HEK293T (cell line): ENCODE measurements at regions not wholly inside any gene's neighbourhood (a gene's known extent, or its start where the extent isn't known, plus 50 kb on each side); places are given as distances from the start of the nearest gene placed in this dataset.

Source experiments
- CTCF ChIA-PET: fragments of 350-600 bp; formaldehyde crosslinking; extraction: SDS; loops from one replicate; lab custom pipeline; 2021; ENCODE audit warnings: antibody characterized with exemption, inconsistent platforms; lab: Yijun Ruan, JAX
- POLR2A ChIA-PET: fragments of 350-600 bp; formaldehyde crosslinking; extraction: SDS; loops from one replicate; lab custom pipeline; 2020; ENCODE audit warnings: antibody characterized with exemption, inconsistent platforms; lab: Yijun Ruan, JAX
- DNase-seq: peaks from one replicate; pipeline ENCODE4 v3.0.0; 2012; ENCODE audit warnings: mixed read lengths; ENCODE audit errors: extremely low spot score
- ARNT ChIP-seq: fragments of 450-650 bp; IDR thresholded peaks from 2 replicates; pipeline ENCODE4 v1.6.1; 2017; ENCODE audit warnings: mild to moderate bottlenecking
- BHLHE40 ChIP-seq: fragments of 450-650 bp; IDR thresholded peaks from 2 replicates; pipeline ENCODE4 v1.6.1; 2016; ENCODE audit warnings: mild to moderate bottlenecking, moderate library complexity, borderline replicate concordance
- CTBP1 ChIP-seq: fragments of 450-650 bp; IDR thresholded peaks from 2 replicates; pipeline ENCODE4 v1.6.1; 2016; ENCODE audit warnings: borderline replicate concordance
- ELF4 ChIP-seq: fragments of 450-650 bp; IDR thresholded peaks from 2 replicates; pipeline ENCODE4 v1.6.1; 2017; ENCODE audit warnings: antibody characterized with exemption
- FOXA1 ChIP-seq: fragments of 450-650 bp; IDR thresholded peaks from 2 replicates; pipeline ENCODE4 v1.6.1; 2016; ENCODE audit warnings: mild to moderate bottlenecking
- FOXK2 ChIP-seq: fragments of 450-650 bp; IDR thresholded peaks from 2 replicates; pipeline ENCODE4 v1.6.1; 2016; ENCODE audit warnings: mild to moderate bottlenecking
- FOXM1 ChIP-seq: fragments of 450-650 bp; IDR thresholded peaks from 2 replicates; pipeline ENCODE4 v1.6.1; 2017; ENCODE audit warnings: mild to moderate bottlenecking, borderline replicate concordance
- HDGF ChIP-seq: fragments of 450-650 bp; IDR thresholded peaks from 2 replicates; pipeline ENCODE4 v1.6.1; 2017; ENCODE audit warnings: antibody characterized with exemption, borderline replicate concordance
- L3MBTL2 ChIP-seq: fragments of 450-650 bp; conservative IDR thresholded peaks from 2 replicates; pipeline ENCODE4 v1.6.1; 2016; ENCODE audit warnings: mild to moderate bottlenecking
- LEF1 ChIP-seq: fragments of 450-650 bp; IDR thresholded peaks from 2 replicates; pipeline ENCODE4 v1.6.1; 2017; ENCODE audit warnings: mild to moderate bottlenecking, borderline replicate concordance
- NFRKB ChIP-seq: fragments of 450-650 bp; IDR thresholded peaks from 2 replicates; pipeline ENCODE4 v1.6.1; 2016; ENCODE audit warnings: mild to moderate bottlenecking, moderate library complexity
- SP1 ChIP-seq: fragments of 450-650 bp; IDR thresholded peaks from 2 replicates; pipeline ENCODE4 v1.6.1; 2017
- SUZ12 ChIP-seq: fragments of 450-650 bp; IDR thresholded peaks from 2 replicates; pipeline ENCODE4 v1.6.1; 2016; ENCODE audit warnings: mild to moderate bottlenecking
- TARDBP ChIP-seq: fragments of 450-650 bp; IDR thresholded peaks from 2 replicates; pipeline ENCODE4 v1.6.1; 2016
- ZNF384 ChIP-seq: fragments of 450-650 bp; IDR thresholded peaks from 2 replicates; pipeline ENCODE4 v1.6.1; 2016
- TF ChIP-seq, protein P1 (sequence below): fragments of 450-650 bp; IDR thresholded peaks from 2 replicates; pipeline ENCODE4 v1.6.1; 2016

DNA sequence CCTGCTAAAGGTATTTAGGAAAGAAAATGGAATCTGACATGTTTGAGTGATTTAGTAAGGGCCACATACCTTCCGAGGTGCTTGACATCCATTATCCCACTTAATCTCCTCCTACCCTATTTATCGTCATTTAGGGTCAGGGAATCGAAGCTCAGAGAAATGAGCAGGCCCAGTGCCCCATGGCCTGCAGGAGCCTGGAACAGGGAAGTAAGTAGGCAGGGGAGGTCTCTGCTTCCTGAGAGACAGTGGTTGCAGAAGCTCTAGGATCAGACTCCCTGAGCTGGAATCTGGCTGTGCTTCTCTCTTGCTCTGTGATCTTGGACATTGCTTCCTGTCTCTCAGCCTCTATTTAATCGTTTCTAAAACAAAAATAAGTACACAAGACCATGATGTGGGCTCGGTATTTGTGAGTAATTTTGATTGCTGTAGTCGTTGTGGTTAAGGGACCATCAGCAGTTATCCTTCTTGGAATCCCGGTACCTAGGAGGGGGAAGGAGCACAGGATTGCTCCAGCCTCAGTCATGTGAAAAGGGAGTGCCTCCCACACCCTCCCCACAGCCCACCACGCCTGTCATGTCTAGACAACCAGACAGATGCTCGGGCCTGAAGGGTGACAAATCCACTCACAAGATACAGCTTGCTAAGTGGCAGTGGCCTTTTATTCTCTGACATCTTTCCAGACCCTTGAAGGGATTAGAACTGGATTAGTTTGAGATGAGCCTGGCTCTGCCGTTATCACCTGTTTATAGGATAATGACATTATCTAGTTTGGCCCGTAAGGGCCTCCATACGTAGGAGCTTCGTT, 169.2 kb upstream of the TSHZ3 start:
- CTCF ChIA-PET: no interaction called here
- TF ChIP-seq FOXA1: no peak
- no peak for TF ChIP-seq ELF4
- TF ChIP-seq, protein P1, sequence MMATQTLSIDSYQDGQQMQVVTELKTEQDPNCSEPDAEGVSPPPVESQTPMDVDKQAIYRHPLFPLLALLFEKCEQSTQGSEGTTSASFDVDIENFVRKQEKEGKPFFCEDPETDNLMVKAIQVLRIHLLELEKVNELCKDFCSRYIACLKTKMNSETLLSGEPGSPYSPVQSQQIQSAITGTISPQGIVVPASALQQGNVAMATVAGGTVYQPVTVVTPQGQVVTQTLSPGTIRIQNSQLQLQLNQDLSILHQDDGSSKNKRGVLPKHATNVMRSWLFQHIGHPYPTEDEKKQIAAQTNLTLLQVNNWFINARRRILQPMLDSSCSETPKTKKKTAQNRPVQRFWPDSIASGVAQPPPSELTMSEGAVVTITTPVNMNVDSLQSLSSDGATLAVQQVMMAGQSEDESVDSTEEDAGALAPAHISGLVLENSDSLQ: no peak
- DNase-seq: no peak
- POLR2A ChIA-PET: no interaction called here

GRCh38 chr19:31519256-31519655, 170.0 kb upstream of the TSHZ3 start:
- ChIA-PET CTCF (no interaction called here), POLR2A (no interaction called here)
- TF ChIP-seq TARDBP: no peak
- TF ChIP-seq, protein P1: no peak
- no peak for TF ChIP-seq LEF1
- no peak for TF ChIP-seq SP1
- TF ChIP-seq FOXK2: no peak
- TF ChIP-seq HDGF: no peak
- no peak for TF ChIP-seq SUZ12
- TF ChIP-seq ELF4: no peak
- TF ChIP-seq ZNF384: no peak
- no peak for TF ChIP-seq CTBP1
- no peak for TF ChIP-seq L3MBTL2
- no peak for TF ChIP-seq BHLHE40
- TF ChIP-seq NFRKB: no peak
- TF ChIP-seq ARNT: no peak
- TF ChIP-seq FOXM1: no peak
- no peak for DNase-seq

DNA sequence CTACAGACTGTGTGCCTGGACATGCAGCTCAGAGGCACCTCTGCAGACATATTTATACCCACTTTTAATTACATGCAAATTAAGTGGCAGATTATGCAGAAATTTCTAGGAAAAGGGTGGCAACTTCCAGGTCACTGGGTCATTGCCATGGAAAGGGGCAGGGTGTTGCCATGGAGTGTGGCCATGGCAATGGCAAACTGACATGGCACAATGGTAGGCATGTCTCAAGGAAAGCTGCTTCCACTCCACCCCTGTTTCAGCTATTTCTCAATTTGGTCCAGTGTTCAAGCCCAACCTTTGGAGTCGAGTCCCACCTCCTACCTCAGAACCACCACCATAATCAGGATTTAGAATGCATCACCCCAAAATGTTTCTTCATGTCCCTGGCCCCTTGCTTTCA, 170.7 kb upstream of the TSHZ3 start:
- ChIA-PET POLR2A (no interaction called here), CTCF (no interaction called here)
- DNase-seq: no peak
- no peak for TF ChIP-seq FOXK2
- no peak for TF ChIP-seq ZNF384
- no peak for TF ChIP-seq L3MBTL2
- TF ChIP-seq TARDBP: no peak
- no peak for TF ChIP-seq ELF4
- TF ChIP-seq BHLHE40: no peak
- no peak for TF ChIP-seq LEF1

- POLR2A ChIA-PET: no interaction called here
- CTCF ChIA-PET: no interaction called here
- no peak for DNase-seq
- TF ChIP-seq FOXA1 (no peak), ELF4 (no peak), ZNF384 (no peak), FOXM1 (no peak), LEF1 (no peak), BHLHE40 (no peak), FOXK2 (no peak), NFRKB (no peak), L3MBTL2 (no peak), SUZ12 (no peak), CTBP1 (no peak), TARDBP (no peak), HDGF (no peak)
- TF ChIP-seq, protein P1: no peak
These were observed 171.4 kb upstream of the TSHZ3 start for GRCh38 chr19:31520633-31521032.

DNA sequence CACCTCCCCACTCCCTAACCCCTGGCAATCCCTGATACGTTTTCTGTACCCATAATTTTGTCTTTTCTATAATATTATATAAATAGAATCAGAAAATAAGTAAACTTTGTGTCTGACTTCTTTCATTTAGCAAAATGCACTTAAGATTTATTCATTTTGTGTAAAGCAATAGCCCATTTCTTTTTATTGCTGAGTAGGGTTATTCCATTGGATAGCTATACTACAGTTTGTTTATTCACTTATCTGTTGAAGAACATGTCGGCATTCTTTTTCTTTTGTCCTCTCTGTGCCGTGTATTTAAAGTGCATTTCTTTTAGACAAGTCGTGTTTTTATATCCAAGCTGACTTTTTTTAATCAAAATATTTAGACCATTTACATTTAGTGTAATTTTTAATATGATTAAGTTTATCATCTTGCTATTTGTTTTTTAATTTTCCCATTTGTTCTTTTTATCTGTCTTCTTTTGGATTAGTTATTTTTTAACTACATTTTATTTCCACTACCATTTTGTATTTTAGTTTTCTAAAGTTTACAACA, 176.4 kb upstream of the TSHZ3 start:
- no peak for DNase-seq
- ChIA-PET CTCF (no interaction called here), POLR2A (no interaction called here)
- TF ChIP-seq CTBP1 (no peak), LEF1 (no peak), HDGF (no peak), TARDBP (no peak), SP1 (no peak), L3MBTL2 (no peak), NFRKB (no peak), ELF4 (no peak), FOXM1 (no peak), ARNT (no peak)
- TF ChIP-seq, protein P1: no peak
